Head of caudate nucleus (tissue), 42 donors: ENCODE measurements at regions not wholly inside any gene's neighbourhood (a gene's known extent, or its start where the extent isn't known, plus 50 kb on each side); places are given as distances from the start of the nearest gene placed in this dataset.
"Not testable (repeated sequence)": the region's sequence is repeated elsewhere in the genome, so short reads cannot be mapped to it uniquely, and the experiment has no call there.

Experiments
- DNase-seq, 42 donors: peaks; one replicate each; pipeline versions ENCODE4 v3.0.0 to v3.0.0-alpha.2; 2020 to 2021; ENCODE audit warnings: mixed read lengths in 7 of 42
- intact Hi-C: fragments of 100-400 bp; cut with DNase I; formaldehyde crosslinking; loops from one replicate; pipeline ENCODE4 v1.15.0; 2022

DNA sequence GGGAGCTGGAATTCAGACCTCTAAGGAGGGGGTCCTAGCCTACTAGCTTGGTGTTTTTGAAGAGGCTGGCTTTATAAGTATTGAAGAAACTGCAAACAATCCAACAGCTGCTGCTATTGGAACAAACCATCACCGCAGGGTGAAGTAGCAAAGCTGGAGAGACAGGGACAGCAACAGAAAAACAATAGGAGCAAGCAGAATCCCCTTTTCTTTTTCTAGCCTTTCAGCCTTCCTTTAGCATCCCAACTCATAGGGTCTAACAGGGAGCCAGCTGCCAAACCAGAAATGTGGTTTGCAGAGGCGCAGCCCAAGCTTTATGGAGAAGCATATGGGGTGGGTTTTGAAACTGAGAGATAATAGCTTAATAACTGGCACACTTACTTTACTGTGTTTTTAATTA lies 106.2 kb upstream of the CHMP2B start:
- intact Hi-C loops, result no loop called here
- DNase-seq, result no peak

DNA sequence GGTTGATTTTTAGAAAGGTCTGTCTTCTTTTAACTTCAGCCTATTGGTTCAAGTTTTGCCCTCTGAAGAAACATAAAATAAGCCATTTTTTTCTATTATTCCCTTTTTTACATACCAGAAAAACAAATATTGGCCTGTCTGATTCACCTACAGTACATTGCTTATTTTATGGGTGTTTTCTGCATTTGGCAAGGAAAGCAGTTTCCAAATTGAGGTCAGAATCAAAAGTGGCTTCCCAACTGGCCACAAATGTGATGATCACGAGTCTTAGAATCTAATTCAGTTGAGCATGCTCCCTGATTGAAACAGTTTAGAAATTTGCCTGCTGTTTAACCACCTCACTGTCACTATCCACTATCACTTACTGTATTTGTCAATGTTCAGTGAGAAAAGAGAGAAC lies 106.9 kb upstream of the CHMP2B start:
- no peak for DNase-seq
- intact Hi-C loops, result no loop called here

DNA sequence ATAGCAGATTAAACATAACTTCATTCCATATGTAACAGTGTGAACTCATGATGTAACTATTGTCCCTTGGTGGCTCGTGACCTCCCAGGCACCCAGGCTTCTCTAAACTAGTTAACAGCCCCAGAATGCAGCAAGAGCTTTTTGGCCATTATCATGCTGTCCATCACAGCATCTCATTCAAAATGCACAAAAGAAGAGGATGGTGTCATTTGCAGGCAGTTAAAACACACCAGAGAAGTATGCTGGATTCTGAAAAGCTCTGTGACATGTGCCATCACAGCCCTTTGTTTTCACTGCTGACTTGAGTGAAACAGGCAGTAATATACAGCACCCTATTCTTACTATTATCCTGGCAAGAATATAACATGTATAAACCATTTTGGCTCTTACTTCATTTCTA lies 117.6 kb upstream of the CHMP2B start:
- DNase-seq, result no peak
- intact Hi-C loops, result no loop called here

DNA sequence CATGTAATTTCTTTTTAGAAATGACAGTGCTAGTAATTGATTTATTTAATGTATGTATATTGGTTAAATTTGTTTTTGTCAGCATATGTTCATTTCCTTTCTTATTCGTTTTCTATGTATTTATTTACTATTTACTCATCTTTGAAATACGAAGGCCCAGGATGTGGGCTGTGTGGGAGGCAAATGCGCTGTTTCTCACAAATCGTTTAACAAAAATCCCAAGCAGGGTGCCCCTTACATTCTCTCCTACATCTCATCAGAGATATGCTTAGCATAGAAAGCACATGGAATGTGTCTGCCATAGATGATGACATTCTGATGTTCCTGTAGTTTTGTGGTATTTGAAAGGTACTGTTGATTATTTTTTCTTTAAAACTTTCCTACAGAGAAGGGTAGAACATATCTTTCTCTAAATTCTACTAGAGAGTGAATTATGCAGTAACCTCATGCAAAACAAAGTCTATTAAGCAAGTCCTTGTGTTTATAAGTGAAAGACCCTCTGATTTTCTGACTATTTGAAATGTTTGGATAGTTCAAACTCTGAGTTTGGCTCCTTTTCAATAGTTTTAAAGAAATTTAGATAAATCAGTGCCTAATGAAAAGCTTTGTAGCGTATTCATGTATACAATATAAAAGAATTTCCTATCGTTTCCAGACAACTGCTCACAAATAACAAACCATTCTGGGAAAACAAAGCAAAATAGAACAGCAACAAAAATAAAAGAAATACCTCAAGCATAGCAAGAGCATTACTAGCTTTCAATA lies 111.1 kb upstream of the VGLL3 start:
- intact Hi-C loops, result no loop called here
- no peak for DNase-seq

DNA sequence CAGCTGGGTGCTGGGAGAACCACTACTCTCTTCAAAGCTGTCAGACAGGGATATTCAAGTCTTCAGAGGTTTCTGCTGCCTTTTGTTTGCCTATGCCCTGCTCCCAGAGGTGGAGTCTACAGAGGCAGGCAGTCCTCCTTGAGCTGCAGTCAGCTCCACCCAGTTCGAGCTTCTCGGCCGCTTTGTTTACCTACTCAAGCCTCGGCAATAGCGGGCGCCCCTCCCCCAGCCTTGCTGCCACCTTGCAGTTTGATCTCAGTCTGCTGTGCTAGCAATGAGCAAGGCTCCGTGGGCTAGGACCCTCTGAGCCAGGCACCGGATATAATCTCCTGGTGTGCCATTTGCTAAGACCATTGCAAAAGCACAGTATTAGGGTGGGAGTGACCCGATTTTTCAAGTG lies 106.8 kb upstream of the VGLL3 start:
- intact Hi-C loops, DNase-seq: not testable (repeated sequence)

DNA sequence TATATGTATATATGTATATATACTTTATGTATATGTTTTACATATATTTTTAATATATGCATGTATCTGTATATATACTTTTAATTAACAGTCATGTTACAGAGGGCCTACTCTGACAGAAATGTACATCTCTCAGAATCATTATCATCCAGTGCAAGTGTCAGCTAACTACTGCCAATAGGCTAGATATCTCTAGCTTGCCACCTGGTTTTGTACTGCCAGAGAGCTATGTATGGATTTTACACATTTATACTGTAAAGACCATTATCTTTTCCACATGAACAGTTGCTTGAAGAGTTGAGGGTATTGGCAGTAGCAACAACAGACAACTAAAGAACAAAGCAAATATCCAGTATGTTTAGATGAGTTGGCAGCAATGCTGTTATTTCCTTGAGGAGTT lies 99.7 kb upstream of the VGLL3 start:
- intact Hi-C loops, result no loop called here
- DNase-seq, result no peak

DNA sequence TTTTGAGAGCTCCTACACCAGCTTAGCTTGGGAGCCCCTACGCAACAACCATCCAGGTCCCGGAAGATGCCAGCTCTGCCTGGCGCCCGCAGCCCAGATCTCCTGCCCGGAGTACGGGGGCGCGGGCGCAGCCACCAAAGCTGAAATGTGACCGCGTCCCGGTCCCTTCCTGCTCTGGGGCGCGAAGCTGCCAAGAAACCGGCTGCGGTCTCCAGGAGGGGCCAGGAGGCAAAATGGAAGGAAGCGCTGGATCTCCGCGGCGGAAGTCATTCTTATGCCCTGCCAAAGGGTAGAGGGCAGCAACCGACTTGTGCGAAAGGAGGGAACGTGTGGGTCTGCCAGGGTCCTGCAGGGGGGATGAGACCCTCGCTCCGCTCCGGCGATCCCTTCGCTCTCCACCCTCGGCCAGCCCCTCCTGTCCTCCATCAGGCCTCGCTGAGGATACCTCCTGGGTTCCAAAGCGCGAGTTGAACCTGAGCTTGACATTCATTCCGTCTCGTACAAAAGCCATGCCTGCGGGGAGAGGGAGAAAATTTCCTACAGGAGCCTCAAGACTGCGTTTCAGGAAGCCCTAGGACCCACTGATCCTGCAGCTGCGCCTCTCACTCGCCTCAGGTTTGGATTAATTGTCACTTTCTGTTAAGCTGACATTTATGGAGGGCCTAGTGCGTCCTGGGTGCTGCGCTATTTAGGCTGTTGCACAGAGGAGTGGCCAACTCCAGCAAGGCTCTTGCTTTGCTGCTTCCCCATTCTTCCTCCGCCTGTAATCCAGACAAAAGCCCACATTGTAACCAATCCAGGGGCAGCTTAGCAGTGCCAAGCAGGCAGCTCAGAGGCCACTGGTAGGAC lies 98.3 kb upstream of the VGLL3 start:
- intact Hi-C loops, result loop anchor here (5.0 kb wide), 1 partner anchor 302 kb away; no protein-coding TSS in a partner anchor
- DNase-seq, result peak; percentile 61 to 92 (median 79)

DNA sequence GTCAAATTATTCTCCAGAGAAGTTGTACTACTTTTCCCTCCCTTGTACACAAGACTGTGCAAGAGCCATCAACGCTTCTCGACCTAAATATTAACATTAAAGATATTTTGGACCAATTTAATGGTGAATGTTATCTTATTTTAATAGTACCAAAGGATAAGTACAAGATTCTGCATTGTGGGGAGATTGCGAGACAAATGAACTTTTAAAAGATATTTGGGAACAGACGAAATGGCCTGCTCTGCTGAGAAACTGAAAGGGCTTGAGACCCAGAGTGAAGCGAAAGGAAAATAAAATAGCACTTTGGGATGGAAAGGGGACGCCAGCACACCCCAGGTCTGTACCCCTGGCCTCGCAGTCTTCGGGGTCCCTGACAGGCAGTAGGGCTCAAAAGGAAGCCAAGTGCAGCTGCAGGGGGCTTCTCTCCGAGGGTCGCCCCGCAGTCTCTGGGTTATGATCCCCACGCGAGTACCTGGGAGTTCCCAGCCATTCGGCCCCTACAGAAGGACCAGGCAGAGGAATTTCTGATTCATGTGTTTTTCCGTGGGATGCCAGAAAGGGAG lies 97.6 kb upstream of the VGLL3 start:
- intact Hi-C loops, result loop anchor here (5.0 kb wide), 1 partner anchor 301 kb away; no protein-coding TSS in a partner anchor
- DNase-seq, result peak in 3 of 42 donors; percentile 3 to 26 (median 22)

DNA sequence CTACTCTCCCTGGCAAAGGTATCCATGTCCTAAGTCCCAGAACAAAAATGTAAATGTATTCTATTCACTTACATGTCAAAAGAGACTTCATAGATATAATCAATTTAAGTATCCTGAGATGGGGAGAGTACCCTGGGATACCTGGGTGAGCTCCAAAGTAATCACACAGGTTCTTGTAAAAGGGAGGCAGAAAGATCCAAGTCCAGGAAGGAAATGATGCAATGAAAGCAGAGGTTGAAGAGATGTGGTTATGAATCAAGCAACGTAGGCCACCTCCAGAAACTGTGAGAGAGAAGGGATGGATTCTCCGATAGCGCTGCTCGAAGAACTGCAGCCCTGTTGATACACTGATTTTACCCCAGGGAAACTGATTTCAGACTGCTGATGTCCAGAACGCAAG lies 93.9 kb upstream of the VGLL3 start:
- intact Hi-C loops, result loop anchor here (5.0 kb wide), 2 partner anchors 298 to 313 kb away; no protein-coding TSS in a partner anchor
- no peak for DNase-seq

DNA sequence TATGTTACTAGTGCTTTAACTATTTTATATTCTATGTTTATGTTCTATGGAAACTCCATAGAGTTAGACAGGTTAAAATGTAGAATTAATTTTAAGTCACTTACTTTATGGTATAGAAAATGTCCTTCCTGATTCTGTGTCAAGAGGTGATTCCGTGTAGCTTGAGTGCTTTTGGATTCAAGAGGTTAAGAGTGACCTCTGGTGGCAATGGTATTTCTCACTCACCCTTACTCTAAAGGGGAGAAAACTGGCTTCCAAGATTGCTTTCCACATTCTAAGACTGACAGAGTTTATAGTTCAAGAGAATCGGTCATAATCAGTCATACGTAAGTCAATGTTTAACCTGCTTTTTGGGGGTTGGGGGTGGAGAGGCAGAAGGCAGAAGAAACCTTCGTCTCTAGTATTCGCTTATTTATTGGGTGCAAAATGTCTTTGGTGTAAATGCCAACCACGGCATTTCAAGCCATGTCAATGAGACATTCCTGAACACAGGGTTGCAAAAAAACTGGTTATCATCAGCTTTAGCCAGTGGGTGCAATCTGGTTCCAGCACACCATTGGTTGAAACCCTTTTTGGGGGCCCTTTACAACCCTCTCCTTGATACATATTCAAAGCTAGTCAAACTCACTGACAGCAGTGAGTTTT lies 92.0 kb upstream of the VGLL3 start:
- intact Hi-C loops, result loop anchor here (5.0 kb wide), 1 partner anchor 311 kb away; no protein-coding TSS in a partner anchor
- peak in 18 of 42 donors; percentile 6 to 73 (median 48) for DNase-seq

DNA sequence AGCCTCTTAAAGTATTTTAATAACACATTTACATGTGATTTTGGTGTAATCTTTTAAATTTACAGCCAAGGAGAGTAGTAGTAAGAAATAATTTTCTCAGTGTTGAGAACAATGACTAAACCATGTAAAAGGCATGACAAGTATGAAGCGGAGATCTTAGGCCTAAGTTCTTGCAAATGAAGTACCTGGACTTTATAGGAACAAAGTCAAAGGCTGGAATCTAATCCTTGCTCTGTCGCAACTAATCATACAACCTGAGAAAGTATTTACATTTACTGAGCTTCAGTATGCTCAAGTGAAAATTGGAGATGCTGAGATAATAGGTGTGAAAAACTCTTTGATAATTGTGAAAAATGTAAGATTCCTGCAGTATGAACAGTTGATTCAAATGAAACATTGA lies 86.4 kb upstream of the VGLL3 start:
- DNase-seq, result no peak
- intact Hi-C loops, result no loop called here

DNA sequence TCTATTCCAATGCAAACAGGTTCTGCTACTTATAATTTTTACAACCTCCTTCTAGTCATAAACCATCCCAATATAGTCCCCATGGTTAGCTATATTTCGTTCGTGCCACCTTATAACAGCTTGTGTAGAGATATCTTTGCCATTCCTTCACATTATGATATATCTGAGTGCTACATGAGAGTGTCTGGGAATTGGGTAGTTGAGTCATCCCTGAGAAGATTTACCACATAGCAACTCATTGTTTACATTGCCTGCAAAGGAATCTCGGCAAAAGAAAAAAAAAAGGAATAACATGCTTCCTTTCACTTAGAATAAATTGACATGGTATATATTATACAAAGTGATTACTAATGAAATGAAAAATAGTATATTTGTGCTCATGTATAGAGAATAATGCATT lies 86.0 kb upstream of the VGLL3 start:
- intact Hi-C loops, result no loop called here

DNA sequence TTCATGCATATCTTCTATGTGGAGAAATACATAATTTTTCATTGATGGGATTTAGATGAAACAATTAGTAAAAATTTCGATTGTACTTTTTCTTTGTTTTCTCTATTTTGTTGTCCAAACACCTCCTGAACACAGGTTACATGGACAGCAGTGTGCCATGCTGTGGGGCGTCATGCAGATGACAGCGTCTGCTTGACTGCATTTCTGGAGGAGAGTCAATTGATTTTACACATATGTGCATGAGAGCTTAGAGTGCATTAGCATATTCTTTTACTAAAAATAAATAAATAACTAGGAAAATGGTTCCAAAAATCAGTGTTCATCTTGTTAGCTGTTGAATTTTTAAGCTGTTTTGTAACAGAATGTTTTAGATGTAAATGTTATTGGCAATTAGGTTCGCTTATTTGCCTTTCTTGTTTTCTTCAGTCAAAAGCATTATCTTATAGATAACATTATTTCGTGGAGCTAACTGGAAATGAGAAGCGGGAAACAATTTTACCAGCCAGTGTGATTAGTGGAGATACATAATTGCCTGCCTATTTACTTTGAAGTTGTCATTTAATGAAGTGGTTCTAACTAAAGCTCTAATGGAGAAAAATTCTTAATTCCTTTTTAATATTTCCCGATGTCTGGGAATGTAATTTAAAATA lies 82.7 kb upstream of the VGLL3 start:
- intact Hi-C loops, result no loop called here
- no peak for DNase-seq

More for the DNA sequence above, 86.0 kb upstream of the VGLL3 start:
- DNase-seq, result no peak

DNA sequence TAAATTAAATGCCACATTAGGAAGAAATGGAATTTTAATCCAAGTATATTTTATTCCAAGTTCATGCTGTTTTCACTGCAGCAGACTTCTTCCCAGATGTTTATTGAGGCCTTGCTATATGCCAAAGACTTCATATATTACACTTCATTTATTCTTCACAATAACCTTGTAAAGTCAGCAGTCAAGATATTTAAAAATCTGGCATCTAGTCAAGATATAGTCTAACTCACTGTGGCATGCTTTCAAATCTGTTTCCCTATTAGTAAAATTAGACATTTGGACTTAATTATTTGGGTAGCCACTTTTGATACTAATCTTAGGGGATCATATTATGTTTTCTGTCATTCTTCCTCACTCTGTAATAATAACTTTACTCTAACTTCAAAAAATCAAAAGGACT lies 81.5 kb upstream of the VGLL3 start:
- intact Hi-C loops, result no loop called here
- DNase-seq, result no peak

DNA sequence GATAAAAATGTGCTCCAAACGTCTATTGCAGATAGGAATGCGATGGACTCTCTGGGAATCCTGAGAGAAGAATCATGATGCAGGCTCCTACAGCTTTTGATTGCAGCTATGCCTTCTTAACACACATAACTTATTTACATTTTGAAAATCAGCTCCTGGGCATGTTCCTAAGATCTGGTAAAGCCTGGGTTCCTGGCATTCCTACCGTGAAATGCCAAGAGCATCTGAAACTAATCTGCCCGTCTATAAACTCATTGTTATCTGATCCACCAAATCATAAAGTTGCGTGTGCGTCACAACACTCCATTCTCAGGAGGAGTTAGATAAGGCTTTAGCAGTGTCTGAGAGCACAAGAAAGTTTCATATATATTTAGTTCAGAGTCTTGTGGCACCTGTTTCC lies 79.0 kb upstream of the VGLL3 start:
- DNase-seq, result no peak
- intact Hi-C loops, result no loop called here

DNA sequence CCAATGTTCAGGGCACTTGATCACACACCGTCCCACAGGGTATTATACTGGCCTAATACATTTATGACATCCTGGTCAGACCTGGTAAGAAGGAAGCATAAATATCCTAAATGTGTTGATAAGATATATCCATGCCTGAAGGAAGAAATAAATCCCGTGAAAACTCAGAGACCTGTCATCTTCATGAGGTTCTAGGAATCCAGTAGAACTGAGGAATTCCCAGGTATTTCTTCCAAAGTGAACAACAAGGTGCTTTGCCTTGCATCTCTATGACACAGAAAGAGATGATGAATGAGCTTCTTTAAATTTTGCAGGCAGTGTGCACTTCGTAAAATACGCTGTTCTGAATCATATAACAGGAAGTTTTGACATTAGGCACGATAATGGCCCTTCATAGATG lies 78.1 kb upstream of the VGLL3 start:
- intact Hi-C loops, result no loop called here
- DNase-seq, result no peak

DNA sequence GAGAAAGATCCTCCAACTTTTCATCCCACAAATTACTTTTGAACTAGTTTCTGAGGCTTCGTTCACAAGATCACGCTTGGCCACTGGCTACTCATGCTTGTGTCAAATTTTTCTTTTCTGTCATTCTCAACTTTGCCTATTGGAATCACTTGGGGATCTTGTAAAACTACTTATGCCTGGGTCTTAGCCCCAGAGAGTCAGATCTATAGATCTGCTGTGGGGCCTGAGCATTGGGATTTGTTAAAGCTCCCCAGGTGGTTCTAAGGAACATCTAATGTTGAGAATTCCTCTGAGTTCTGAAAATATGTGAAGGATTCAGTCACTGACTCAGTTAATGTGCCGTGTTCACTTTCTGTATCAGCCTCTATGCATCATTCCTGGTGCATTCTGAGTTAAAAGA lies 71.7 kb upstream of the VGLL3 start:
- intact Hi-C loops, result no loop called here
- no peak for DNase-seq

DNA sequence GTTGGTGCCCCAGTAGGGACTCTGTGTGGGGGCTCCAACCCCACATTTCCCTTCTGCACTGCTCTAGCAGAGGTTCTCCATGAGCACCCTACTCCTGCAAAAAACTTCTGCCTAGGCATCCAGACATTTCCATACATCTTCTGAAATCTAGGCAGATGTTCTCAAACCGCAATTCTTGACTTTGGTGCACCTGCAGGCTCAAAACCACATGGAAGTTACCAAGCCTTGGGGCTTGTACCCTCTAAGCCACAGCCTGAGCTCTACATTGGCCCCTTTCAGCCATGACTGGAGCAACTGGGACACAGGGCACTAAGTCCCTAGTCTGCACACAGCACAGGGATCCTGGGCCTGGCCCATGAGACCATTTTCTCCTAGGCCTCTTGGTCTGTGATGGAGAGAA lies 66.5 kb upstream of the VGLL3 start:
- intact Hi-C loops, result no loop called here

DNA sequence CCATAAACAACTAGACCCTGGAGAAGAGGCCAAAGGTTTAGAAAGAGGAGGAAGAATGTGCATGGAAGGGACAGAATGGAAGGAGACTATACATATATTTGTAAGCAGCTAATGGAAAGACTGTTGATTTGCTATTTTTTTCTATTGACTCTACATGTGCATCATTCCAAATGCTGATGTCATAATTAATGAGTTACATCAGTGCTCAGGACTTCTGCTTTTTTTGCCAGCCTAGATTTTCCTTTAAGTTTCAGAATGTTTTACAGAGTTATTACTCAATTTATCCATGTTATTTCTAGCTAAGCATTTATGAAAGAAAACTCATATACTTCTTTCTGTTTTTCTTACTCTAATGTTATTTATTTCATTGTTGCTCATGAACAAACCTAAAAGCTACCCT lies 62.6 kb upstream of the VGLL3 start:
- no peak for DNase-seq
- intact Hi-C loops, result no loop called here

More for the DNA sequence above, 66.5 kb upstream of the VGLL3 start:
- no peak for DNase-seq
